Ascending aorta (tissue), 2 donors: ENCODE measurements at regions not wholly inside any gene's neighbourhood (a gene's known extent, or its start where the extent isn't known, plus 50 kb on each side); places are given as distances from the start of the nearest gene placed in this dataset.

Source experiments
- DNase-seq, 2 donors: peaks; one replicate each; pipeline ENCODE4 v3.0.0-alpha.2; 2019; ENCODE audit warnings: low spot score in 2 of 2
- H3K27ac ChIP-seq, 2 donors: fragments of 200-600 bp; sonication (generic); one replicate each; pipeline ENCODE4 v1.5.1; 2016 to 2017; ENCODE audit warnings: mild to moderate bottlenecking in 1 of 2
- H3K27me3 ChIP-seq: fragments of 200-600 bp; sonication (generic); one replicate; pipeline ENCODE4 v1.5.1; 2017
- H3K36me3 ChIP-seq, 2 donors: fragments of 200-600 bp; sonication (generic); one replicate each; pipeline ENCODE4 v1.5.1; 2016
- H3K4me1 ChIP-seq, 2 donors: fragments of 200-600 bp; sonication (generic); one replicate each; pipeline ENCODE4 v1.5.1; 2016 to 2017; ENCODE audit warnings: mild to moderate bottlenecking in 1 of 2
- H3K4me3 ChIP-seq, 2 donors: fragments of 200-600 bp; sonication (generic); one replicate each; pipeline ENCODE4 v1.5.1; 2016 to 2017; ENCODE audit warnings: mild to moderate bottlenecking in 1 of 2
- H3K9me3 ChIP-seq, 2 donors: fragments of 200-600 bp; sonication (generic); one replicate each; pipeline ENCODE4 v1.5.1; 2016
- CTCF ChIP-seq, 3 experiments: fragments of 200-600 bp in 2 of 3; fragments of 450-650 bp in 1 of 3; sonication (generic) in 2 of 3; IDR thresholded peaks; one replicate each; pipeline ENCODE4 v1.5.1; 2016 to 2019; ENCODE audit warnings: antibody characterized with exemption in 3 of 3, mild to moderate bottlenecking in 1 of 3, moderate library complexity in 1 of 3
- intact Hi-C: fragments of 100-400 bp; cut with DNase I; formaldehyde crosslinking; loops from one replicate; pipeline ENCODE4 v1.15.1; 2023

GRCh38 chr10:128864554-128865295 lies 602.3 kb upstream of the MGMT start:
- H3K4me1 ChIP-seq: no peaks in the 10 kb centered on the region
- intact Hi-C loops: no loop called here
- H3K4me3 ChIP-seq: no peak overlapping the region
- no peak for DNase-seq
- no peak for TF ChIP-seq CTCF (IDR thresholded peaks at IDR 0.05)
- no peaks in the 10 kb centered on the region for H3K36me3 ChIP-seq
- H3K27me3 ChIP-seq: no peaks in the 10 kb centered on the region
- no peak overlapping the region for H3K27ac ChIP-seq
- no peaks in the 10 kb centered on the region for H3K9me3 ChIP-seq

DNA sequence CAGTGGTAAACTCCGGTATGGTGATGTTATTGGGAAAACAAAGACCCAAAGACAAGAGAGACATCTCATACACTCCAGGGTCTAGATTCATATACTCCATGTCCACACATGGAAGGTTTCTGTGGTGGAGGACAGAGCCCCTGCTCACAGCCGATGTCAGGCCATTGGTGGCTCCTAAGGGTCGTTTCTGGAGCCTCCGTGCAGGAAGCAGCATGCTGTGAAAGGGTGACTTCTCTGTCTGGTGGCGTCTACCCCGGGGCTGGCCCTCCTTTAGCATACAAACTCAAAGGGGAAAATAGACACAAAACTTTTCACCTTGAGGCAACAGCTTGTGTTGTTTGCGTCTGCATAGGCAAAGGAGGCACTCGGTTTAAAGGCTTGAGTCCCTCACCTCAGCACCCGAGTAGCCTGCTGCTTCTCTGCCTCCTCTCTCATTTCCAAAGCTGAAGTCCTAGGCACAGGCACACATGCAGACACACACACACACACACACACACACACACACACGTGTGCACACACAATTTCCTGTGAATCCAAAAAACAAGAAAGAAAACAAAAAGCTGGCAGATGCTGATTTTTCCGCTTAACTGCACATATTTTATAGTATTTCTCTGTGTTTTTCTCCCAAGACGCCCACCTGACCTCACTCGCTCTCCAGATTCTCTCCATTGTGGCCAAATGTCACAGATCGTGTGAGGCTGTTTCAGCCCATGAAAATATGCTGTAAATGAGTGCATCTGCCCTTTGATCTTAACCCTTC lies 601.4 kb upstream of the MGMT start:
- Histone ChIP-seq H3K9me3 (no peaks in the 10 kb centered on the region), H3K27me3 (no peaks in the 10 kb centered on the region), H3K27ac (no peak overlapping the region), H3K4me3 (no peak overlapping the region), H3K36me3 (no peaks in the 10 kb centered on the region), H3K4me1 (no peaks in the 10 kb centered on the region)
- intact Hi-C loops: no loop called here
- no peak for TF ChIP-seq CTCF (IDR thresholded peaks at IDR 0.05)
- no peak for DNase-seq

- intact Hi-C loops: no loop called here
- DNase-seq: no peak
- Histone ChIP-seq H3K4me1 (no peaks in the 10 kb centered on the region), H3K27me3 (no peaks in the 10 kb centered on the region), H3K9me3 (no peaks in the 10 kb centered on the region), H3K36me3 (no peaks in the 10 kb centered on the region), H3K27ac (no peak overlapping the region), H3K4me3 (no peak overlapping the region)
- TF ChIP-seq CTCF (IDR thresholded peaks at IDR 0.05): no peak
Observed at GRCh38 chr10:128866551-128866950, 600.5 kb upstream of the MGMT start.

GRCh38 chr10:128867210-128867609 lies 599.8 kb upstream of the MGMT start:
- intact Hi-C loops: no loop called here
- H3K9me3 ChIP-seq: no peaks in the 10 kb centered on the region

GRCh38 chr10:128867819-128868218 lies 599.2 kb upstream of the MGMT start:
- Histone ChIP-seq H3K4me1 (no peaks in the 10 kb centered on the region), H3K9me3 (no peaks in the 10 kb centered on the region), H3K27ac (no peak overlapping the region), H3K36me3 (no peaks in the 10 kb centered on the region), H3K4me3 (no peak overlapping the region), H3K27me3 (no peaks in the 10 kb centered on the region)
- TF ChIP-seq CTCF (IDR thresholded peaks at IDR 0.05): no peak
- intact Hi-C loops: no loop called here
- DNase-seq: no peak

More at GRCh38 chr10:128867210-128867609, 599.8 kb upstream of the MGMT start:
- DNase-seq: no peak
- Histone ChIP-seq H3K36me3 (no peaks in the 10 kb centered on the region), H3K27ac (no peak overlapping the region), H3K4me1 (no peaks in the 10 kb centered on the region), H3K27me3 (no peaks in the 10 kb centered on the region), H3K4me3 (no peak overlapping the region)
- TF ChIP-seq CTCF (IDR thresholded peaks at IDR 0.05): no peak
